SK-N-SH treated with all-trans-retinoic acid at 6 μM for 48 hours (cell line): ENCODE measurements at regions not wholly inside any gene's neighbourhood (a gene's known extent, or its start where the extent isn't known, plus 50 kb on each side); places are given as distances from the start of the nearest gene placed in this dataset.

Source experiments
- ATAC-seq: fragments of 200-7000 bp; cut with Tn5 transposase; 3 replicates; pipeline ENCODE4 v1.9.1; 2020; ENCODE audit warnings: mild to moderate bottlenecking, moderate library complexity
- ARNTL ChIP-seq: fragments of 450-650 bp; formaldehyde crosslinking; IDR thresholded peaks from 2 replicates; pipeline ENCODE4 v1.5.0; 2020; ENCODE audit warnings: low read depth, mild to moderate bottlenecking, moderate library complexity, borderline replicate concordance
- BACH2 ChIP-seq: fragments of 250-450 bp; sonication (Bioruptor Pico); IDR thresholded peaks from 2 replicates; pipeline ENCODE4 v1.9.0; 2021; ENCODE audit warnings: mild to moderate bottlenecking, borderline replicate concordance
- CREB5 ChIP-seq: fragments of 250-450 bp; sonication (Bioruptor Pico); IDR thresholded peaks from 2 replicates; pipeline ENCODE4 v1.5.1; 2020; ENCODE audit warnings: low read depth, mild to moderate bottlenecking, moderate library complexity
- CSDC2 ChIP-seq: fragments of 250-450 bp; sonication (Bioruptor Pico); IDR thresholded peaks from 2 replicates; pipeline ENCODE4 v1.5.0; 2020; ENCODE audit warnings: mild to moderate bottlenecking, moderate library complexity
- CSRNP3 ChIP-seq: fragments of 250-450 bp; sonication (Bioruptor Pico); IDR thresholded peaks from 2 replicates; pipeline ENCODE4 v1.5.1; 2021; ENCODE audit warnings: mild to moderate bottlenecking, moderate library complexity
- ESRRG ChIP-seq: fragments of 250-450 bp; sonication (Bioruptor Pico); IDR thresholded peaks from 2 replicates; pipeline ENCODE4 v1.6.1; 2021; ENCODE audit warnings: mild to moderate bottlenecking
- GLIS3 ChIP-seq: fragments of 250-450 bp; sonication (Bioruptor Pico); IDR thresholded peaks from 2 replicates; pipeline ENCODE4 v1.5.0; 2020; ENCODE audit warnings: mild to moderate bottlenecking, moderate library complexity
- OSR1 ChIP-seq: fragments of 250-450 bp; sonication (Bioruptor Pico); IDR thresholded peaks from 2 replicates; pipeline ENCODE4 v1.8.0; 2022; ENCODE audit warnings: moderate library complexity, mild to moderate bottlenecking, inconsistent platforms
- PATZ1 ChIP-seq: fragments of 250-450 bp; sonication (Bioruptor Pico); IDR thresholded peaks from 2 replicates; pipeline ENCODE4 v1.8.0; 2020; ENCODE audit warnings: mild to moderate bottlenecking, moderate library complexity, borderline replicate concordance
- PPARA ChIP-seq: fragments of 250-450 bp; sonication (Bioruptor Pico); IDR thresholded peaks from 2 replicates; pipeline ENCODE4 v1.5.0; 2020; ENCODE audit warnings: mild to moderate bottlenecking, borderline replicate concordance
- RARB ChIP-seq: fragments of 250-450 bp; sonication (Bioruptor Pico); IDR thresholded peaks from 2 replicates; pipeline ENCODE4 v1.8.0; 2021; ENCODE audit warnings: mild to moderate bottlenecking, moderate library complexity
- SNAI2 ChIP-seq: fragments of 250-450 bp; sonication (Bioruptor Pico); IDR thresholded peaks from 2 replicates; pipeline ENCODE4 v1.5.0; 2020; ENCODE audit warnings: mild to moderate bottlenecking, moderate library complexity
- TCF4 ChIP-seq: fragments of 250-450 bp; sonication (Bioruptor Pico); IDR thresholded peaks from 2 replicates; pipeline ENCODE4 v1.8.0; 2021; ENCODE audit warnings: mild to moderate bottlenecking, moderate library complexity, borderline replicate concordance
- TOX ChIP-seq: fragments of 250-450 bp; sonication (Bioruptor Pico); IDR thresholded peaks from 2 replicates; pipeline ENCODE4 v1.8.0; 2021; ENCODE audit warnings: mild to moderate bottlenecking, moderate library complexity, borderline replicate concordance
- ZC3H10 ChIP-seq: fragments of 250-450 bp; sonication (Bioruptor Pico); IDR thresholded peaks from 2 replicates; pipeline ENCODE4 v1.5.1; 2021; ENCODE audit warnings: mild to moderate bottlenecking, moderate library complexity
- ZFP3 ChIP-seq: fragments of 250-450 bp; sonication (Bioruptor Pico); IDR thresholded peaks from 2 replicates; pipeline ENCODE4 v1.5.0; 2020; ENCODE audit warnings: mild to moderate bottlenecking, moderate library complexity
- ZFP30 ChIP-seq: fragments of 450-650 bp; formaldehyde crosslinking; IDR thresholded peaks from 2 replicates; pipeline ENCODE4 v1.5.0; 2022; ENCODE audit warnings: mild to moderate bottlenecking, moderate library complexity
- ZNF565 ChIP-seq: fragments of 450-650 bp; formaldehyde crosslinking; conservative IDR thresholded peaks from 2 replicates; pipeline ENCODE4 v1.5.0; 2020; ENCODE audit warnings: low read depth, mild to moderate bottlenecking, moderate library complexity
- ZNF70 ChIP-seq: fragments of 450-650 bp; formaldehyde crosslinking; IDR thresholded peaks from 2 replicates; pipeline ENCODE4 v1.5.0; 2020; ENCODE audit warnings: mild to moderate bottlenecking, moderate library complexity
- TF ChIP-seq, protein P1 (sequence below): fragments of 250-450 bp; sonication (Bioruptor Pico); IDR thresholded peaks from 2 replicates; pipeline ENCODE4 v1.5.0; 2020; ENCODE audit warnings: mild to moderate bottlenecking, moderate library complexity

DNA sequence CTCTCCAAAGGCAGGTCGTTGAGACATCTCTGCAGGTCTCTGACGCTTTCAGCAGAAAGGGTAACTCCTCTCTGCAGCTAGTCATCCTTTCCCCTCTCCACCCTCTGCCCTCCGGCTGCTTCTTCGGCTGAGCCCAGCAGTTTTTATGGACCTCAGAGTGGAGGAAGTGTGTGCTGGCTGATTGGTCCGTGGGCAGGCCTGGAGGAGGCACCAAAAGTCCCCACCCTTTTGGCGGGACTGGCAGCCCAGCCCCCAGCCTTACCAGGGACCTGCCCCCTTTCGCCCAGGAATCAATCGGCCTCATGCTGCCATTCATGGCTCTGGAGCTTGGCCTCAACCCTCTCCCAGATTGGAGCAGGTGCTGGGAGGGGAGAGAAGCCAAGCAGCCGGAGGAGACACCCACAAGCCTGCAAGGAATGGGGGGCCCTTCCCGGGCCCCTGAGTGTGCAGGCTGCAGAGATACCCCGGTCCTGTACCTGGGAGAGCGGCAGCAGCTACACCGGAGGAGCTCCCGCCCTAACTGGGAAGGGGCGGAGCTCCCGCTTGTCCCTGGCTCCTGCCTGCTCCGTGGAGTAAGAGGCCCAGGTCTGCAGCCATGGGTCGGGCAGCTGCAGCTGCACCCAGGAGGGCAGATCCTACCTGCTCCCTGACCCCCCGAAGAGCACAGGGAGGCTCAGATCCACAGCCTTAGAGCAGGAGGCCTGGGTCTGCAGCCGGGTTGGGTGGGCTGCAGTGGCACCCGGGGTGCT lies 170.3 kb upstream of the SOX4 start:
- TF ChIP-seq TCF4 (CRISPR knock-in tag) (no peak), ARNTL (CRISPR knock-in tag) (no peak), PPARA (CRISPR knock-in tag) (no peak), ZFP30 (CRISPR knock-in tag) (no peak), ESRRG (CRISPR knock-in tag) (no peak), OSR1 (CRISPR knock-in tag) (no peak), SNAI2 (CRISPR knock-in tag) (no peak), ZNF70 (CRISPR knock-in tag) (no peak), RARB (no peak), GLIS3 (CRISPR knock-in tag) (no peak)
- TF ChIP-seq, protein P1, sequence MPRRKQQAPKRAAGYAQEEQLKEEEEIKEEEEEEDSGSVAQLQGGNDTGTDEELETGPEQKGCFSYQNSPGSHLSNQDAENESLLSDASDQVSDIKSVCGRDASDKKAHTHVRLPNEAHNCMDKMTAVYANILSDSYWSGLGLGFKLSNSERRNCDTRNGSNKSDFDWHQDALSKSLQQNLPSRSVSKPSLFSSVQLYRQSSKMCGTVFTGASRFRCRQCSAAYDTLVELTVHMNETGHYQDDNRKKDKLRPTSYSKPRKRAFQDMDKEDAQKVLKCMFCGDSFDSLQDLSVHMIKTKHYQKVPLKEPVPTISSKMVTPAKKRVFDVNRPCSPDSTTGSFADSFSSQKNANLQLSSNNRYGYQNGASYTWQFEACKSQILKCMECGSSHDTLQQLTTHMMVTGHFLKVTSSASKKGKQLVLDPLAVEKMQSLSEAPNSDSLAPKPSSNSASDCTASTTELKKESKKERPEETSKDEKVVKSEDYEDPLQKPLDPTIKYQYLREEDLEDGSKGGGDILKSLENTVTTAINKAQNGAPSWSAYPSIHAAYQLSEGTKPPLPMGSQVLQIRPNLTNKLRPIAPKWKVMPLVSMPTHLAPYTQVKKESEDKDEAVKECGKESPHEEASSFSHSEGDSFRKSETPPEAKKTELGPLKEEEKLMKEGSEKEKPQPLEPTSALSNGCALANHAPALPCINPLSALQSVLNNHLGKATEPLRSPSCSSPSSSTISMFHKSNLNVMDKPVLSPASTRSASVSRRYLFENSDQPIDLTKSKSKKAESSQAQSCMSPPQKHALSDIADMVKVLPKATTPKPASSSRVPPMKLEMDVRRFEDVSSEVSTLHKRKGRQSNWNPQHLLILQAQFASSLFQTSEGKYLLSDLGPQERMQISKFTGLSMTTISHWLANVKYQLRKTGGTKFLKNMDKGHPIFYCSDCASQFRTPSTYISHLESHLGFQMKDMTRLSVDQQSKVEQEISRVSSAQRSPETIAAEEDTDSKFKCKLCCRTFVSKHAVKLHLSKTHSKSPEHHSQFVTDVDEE (CRISPR knock-in tag) = no peak
- no peak for ATAC-seq

- no peak for ATAC-seq
- TF ChIP-seq GLIS3 (CRISPR knock-in tag) (no peak), ZC3H10 (CRISPR knock-in tag) (no peak)
These were observed 166.6 kb upstream of the SOX4 start for GRCh38 chr6:21426841-21427490.

DNA sequence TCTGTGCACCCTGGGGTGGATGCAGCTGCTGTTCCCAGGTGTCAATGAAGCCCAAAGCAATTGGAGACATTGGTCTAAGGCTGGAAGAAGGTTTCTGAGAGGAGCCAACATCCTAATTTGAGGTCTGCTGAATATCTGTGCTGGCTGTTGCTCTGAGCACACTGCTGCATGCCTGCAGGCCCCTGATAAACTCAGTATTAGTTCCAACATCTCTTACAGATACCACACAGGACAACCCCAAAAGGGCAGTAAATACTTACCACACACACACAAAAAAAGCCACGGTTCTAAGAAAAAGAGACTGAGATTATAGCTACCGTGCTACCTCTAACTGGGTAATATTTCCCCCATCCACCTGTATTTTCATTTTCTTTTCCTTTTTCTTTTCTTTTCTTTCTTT lies 164.3 kb upstream of the SOX4 start:
- no peak for TF ChIP-seq PATZ1 (CRISPR knock-in tag)
- TF ChIP-seq BACH2 (CRISPR knock-in tag) = no peak
- TF ChIP-seq CSDC2 = no peak
- TF ChIP-seq ZFP3 = no peak
- TF ChIP-seq SNAI2 (CRISPR knock-in tag) = no peak
- no peak for TF ChIP-seq TOX (CRISPR knock-in tag)
- ATAC-seq = no peak

DNA sequence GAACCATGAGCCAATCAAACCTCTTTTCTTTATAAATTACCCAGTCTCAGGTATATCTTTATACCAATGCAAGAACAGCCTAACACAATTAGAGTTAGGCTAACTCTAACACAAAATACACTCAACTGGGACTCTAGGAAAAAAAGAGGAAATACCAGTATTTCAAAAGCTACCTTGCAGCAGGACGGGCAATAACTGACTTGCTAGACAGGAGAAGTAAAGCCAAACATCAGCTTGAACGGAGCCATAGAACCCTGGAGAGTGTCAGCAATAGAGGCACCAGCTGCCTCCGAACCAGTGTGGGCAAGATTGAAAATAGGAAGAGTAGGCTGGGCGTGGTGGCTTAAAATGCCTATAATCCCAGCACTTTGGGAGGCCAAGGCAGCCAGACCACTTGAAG lies 162.0 kb upstream of the SOX4 start:
- no peak for ATAC-seq
- TF ChIP-seq SNAI2 (CRISPR knock-in tag) (no peak), PPARA (CRISPR knock-in tag) (no peak), CREB5 (CRISPR knock-in tag) (no peak), ZFP30 (CRISPR knock-in tag) (no peak)

DNA sequence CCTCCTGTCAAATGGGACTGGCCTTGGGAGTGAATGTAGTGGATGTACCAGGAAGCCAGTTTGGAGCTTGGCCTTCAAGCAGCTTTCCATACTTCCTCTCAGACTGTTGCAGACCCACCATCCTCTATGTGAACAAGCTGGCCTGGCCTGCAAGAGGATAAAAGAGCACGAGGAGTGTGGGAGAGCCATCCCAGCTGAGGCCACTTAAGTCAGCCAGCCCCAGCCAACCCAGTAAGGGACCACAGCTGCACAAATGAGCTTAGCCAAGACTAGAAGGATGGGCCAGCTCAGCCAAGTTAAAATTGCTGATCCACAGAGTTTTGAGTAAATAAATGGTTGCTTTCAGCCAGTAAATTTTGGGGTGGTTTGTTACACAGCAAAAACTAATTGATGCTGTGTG lies 156.9 kb upstream of the SOX4 start:
- ATAC-seq = no peak
- TF ChIP-seq ZNF565 = no peak
- no peak for TF ChIP-seq RARB
- TF ChIP-seq OSR1 (CRISPR knock-in tag) = no peak
- no peak for TF ChIP-seq ZFP30 (CRISPR knock-in tag)
- TF ChIP-seq ESRRG (CRISPR knock-in tag) = no peak
- no peak for TF ChIP-seq ZC3H10 (CRISPR knock-in tag)

- no peak for ATAC-seq
- TF ChIP-seq GLIS3 (CRISPR knock-in tag) (no peak), CSRNP3 (CRISPR knock-in tag) (no peak), PPARA (CRISPR knock-in tag) (no peak)
These were observed 156.0 kb upstream of the SOX4 start for GRCh38 chr6:21437581-21437980.
